Lower leg skin (tissue), 4 donors: ENCODE measurements at regions not wholly inside any gene's neighbourhood (a gene's known extent, or its start where the extent isn't known, plus 50 kb on each side); places are given as distances from the start of the nearest gene placed in this dataset.
"Not testable (repeated sequence)": the region's sequence is repeated elsewhere in the genome, so short reads cannot be mapped to it uniquely, and the experiment has no call there.

Experiments used
- DNase-seq, 2 donors: peaks; one replicate each; pipeline ENCODE4 v3.0.0-alpha.2; 2019; ENCODE audit warnings: low spot score in 2 of 2
- H3K4me3 ChIP-seq: fragments of 200-600 bp; sonication (generic); 2 replicates; pipeline ENCODE4 v1.5.1; 2017; ENCODE audit warnings: mild to moderate bottlenecking, low read depth; ENCODE audit not compliant: poor library complexity, severe bottlenecking
- POLR2A ChIP-seq, 2 donors: fragments of 450-650 bp; IDR thresholded peaks; one replicate each; pipeline ENCODE4 v1.6.1; 2016 to 2017; ENCODE audit warnings: antibody characterized with exemption in 2 of 2, mild to moderate bottlenecking in 1 of 2, moderate library complexity in 1 of 2
- WGBS, 2 donors: methylation state at CpG; one replicate each; pipeline ENCODE4 v1.1.5; 2018; 5-methylcytosine and 5-hydroxymethylcytosine counted together
- intact Hi-C: fragments of 100-400 bp; cut with DNase I; formaldehyde crosslinking; loops from one replicate; pipeline ENCODE4 v1.15.0; 2023; ENCODE audit warnings: low total_unique reads
- TF ChIP-seq, protein P1 (sequence below), 3 donors: fragments of 450-650 bp; IDR thresholded peaks; one replicate each; pipeline ENCODE4 v1.5.1; 2016; ENCODE audit warnings: antibody characterized with exemption in 3 of 3, mild to moderate bottlenecking in 3 of 3, moderate library complexity in 2 of 3

DNA sequence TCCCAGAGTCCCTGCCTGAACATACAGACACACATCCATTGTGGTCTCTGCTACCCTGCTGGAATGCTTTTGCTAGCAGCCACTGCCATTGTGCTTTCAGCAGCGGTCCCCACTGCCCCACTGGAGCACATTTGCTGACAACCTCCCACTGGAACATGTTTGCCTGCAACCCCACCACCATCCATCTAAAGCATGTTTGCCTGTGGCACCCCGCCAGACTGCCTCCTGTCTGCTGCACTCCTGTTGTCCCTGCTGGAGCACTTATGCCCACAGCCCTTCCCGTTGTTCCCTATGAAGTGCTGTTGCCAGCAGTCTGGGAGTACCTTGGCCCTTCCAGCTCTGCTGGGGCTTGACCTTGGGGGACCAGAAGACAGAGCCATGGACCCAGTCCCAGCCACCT, 136.3 kb downstream of the ARL5B start:
- WGBS, 2 donors: 79 to 100% methylated on average over 3 of the region's 3 CpGs
- DNase-seq: no peak
- H3K4me3 ChIP-seq: no peak overlapping the region
- intact Hi-C loops: no loop called here
- TF ChIP-seq, protein P1, sequence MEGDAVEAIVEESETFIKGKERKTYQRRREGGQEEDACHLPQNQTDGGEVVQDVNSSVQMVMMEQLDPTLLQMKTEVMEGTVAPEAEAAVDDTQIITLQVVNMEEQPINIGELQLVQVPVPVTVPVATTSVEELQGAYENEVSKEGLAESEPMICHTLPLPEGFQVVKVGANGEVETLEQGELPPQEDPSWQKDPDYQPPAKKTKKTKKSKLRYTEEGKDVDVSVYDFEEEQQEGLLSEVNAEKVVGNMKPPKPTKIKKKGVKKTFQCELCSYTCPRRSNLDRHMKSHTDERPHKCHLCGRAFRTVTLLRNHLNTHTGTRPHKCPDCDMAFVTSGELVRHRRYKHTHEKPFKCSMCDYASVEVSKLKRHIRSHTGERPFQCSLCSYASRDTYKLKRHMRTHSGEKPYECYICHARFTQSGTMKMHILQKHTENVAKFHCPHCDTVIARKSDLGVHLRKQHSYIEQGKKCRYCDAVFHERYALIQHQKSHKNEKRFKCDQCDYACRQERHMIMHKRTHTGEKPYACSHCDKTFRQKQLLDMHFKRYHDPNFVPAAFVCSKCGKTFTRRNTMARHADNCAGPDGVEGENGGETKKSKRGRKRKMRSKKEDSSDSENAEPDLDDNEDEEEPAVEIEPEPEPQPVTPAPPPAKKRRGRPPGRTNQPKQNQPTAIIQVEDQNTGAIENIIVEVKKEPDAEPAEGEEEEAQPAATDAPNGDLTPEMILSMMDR (IDR thresholded peaks at IDR 0.05): no peak
- TF ChIP-seq POLR2A (IDR thresholded peaks at IDR 0.05): no peak

DNA sequence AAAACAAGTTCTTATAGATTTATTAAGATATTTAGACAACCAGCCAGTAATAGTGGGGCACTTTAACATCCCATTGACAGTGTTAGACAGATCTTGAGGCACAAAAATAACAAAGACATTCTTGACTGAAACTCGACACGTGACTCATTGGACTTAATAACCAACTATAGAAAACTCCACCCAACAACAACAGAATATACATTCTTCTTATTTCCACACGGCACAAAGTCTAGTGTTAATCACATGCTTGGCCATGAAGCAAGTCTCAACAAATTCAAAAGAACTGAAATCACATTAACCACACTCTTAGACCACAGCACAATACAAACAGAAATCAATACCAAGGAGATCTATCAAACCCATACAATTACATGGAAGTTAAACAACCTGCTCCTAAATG, 138.1 kb downstream of the ARL5B start:
- TF ChIP-seq, protein P1 (IDR thresholded peaks at IDR 0.05): no peak
- TF ChIP-seq POLR2A (IDR thresholded peaks at IDR 0.05): no peak

GRCh38 chr10:18822156-18822555, 162.9 kb downstream of the ARL5B start:
- TF ChIP-seq, protein P1 (IDR thresholded peaks at IDR 0.05): no peak
- H3K4me3 ChIP-seq: no peak overlapping the region
- intact Hi-C loops: no loop called here
- WGBS, 2 donors: 17 to 34% methylated on average over 2 of the region's 2 CpGs
- no peak for DNase-seq

More for the DNA sequence above, 138.1 kb downstream of the ARL5B start:
- intact Hi-C loops: no loop called here
- H3K4me3 ChIP-seq: no peak overlapping the region
- WGBS, 2 donors: 56 to 65% methylated on average over 3 of the region's 3 CpGs
- DNase-seq: no peak

- TF ChIP-seq, protein P1 (IDR thresholded peaks at IDR 0.05): no peak
- no peak for TF ChIP-seq POLR2A (IDR thresholded peaks at IDR 0.05)
- WGBS, 2 donors: 81 to 85% methylated on average over 2 of the region's 2 CpGs
- intact Hi-C loops: no loop called here
- no peak for DNase-seq
- no peak overlapping the region for H3K4me3 ChIP-seq
Observed at GRCh38 chr10:18829259-18829658, 170.0 kb downstream of the ARL5B start.

DNA sequence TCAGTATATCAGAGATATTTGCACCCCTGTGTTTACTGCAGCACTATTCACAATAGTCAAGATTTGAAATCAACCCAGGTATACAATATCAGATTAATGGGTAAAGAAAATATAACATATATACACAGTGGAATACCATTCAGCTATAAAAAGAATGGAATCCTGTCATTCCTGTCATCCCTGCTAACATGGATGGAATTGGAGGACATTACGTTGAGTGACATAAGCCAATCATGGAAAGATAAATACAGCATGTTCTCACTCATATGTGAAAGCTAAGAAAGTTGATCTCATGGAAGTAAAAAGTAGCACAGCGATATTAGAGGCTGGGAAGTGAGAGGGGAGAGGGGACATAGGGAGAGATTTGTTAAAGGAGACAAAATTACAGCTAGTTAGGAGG, 171.0 kb downstream of the ARL5B start:
- H3K4me3 ChIP-seq: no peak overlapping the region
- WGBS, 2 donors: 74 to 76% methylated on average over 2 of the region's 2 CpGs
- TF ChIP-seq, protein P1 (IDR thresholded peaks at IDR 0.05): no peak
- intact Hi-C loops: no loop called here
- no peak for DNase-seq

- DNase-seq, intact Hi-C loops, H3K4me3 ChIP-seq: not testable (repeated sequence)
- WGBS, 2 donors: 78 to 83% methylated on average over 7 of the region's 7 CpGs
Observed at GRCh38 chr10:18856623-18857022, 192.0 kb upstream of the MALRD1 start.
